ENCODE measurements at regions not wholly inside any gene's neighbourhood (a gene's known extent, or its start where the extent isn't known, plus 50 kb on each side); places are given as distances from the start of the nearest gene placed in this dataset.
"Not testable (repeated sequence)": the region's sequence is repeated elsewhere in the genome, so short reads cannot be mapped to it uniquely, and the experiment has no call there.

- H3K27ac ChIP-seq: no peak overlapping the region
- no peaks in the 10 kb centered on the region for H3K4me1 ChIP-seq
- TF ChIP-seq CTCF (IDR thresholded peaks at IDR 0.05): no peak
- H3K9ac ChIP-seq: no peak overlapping the region
- no peaks in the 10 kb centered on the region for H3K36me3 ChIP-seq (ENCODE audit: control insufficient read depth, insufficient read depth, low read length)
- H3K79me2 ChIP-seq: no peaks in the 10 kb centered on the region
- no peak overlapping the region for H2AFZ ChIP-seq
- no peaks in the 10 kb centered on the region for H3K27me3 ChIP-seq (ENCODE audit: control insufficient read depth, insufficient read depth, low read length)
- H3K4me3 ChIP-seq (ENCODE audit: low read depth, low read length): no peak overlapping the region
- no peak overlapping the region for H3K4me2 ChIP-seq (ENCODE audit: low read length)
- H3K9me3 ChIP-seq (ENCODE audit: control insufficient read depth, low read length): no peaks in the 10 kb centered on the region
Observed at GRCh38 chr10:30728127-30728526, 98.6 kb upstream of the LYZL2 start.

GRCh38 chr10:30727524-30727923 lies 98.0 kb upstream of the LYZL2 start:
- Histone ChIP-seq H3K27ac (no peak overlapping the region), H3K36me3 (ENCODE audit: control insufficient read depth, insufficient read depth, low read length) (no peaks in the 10 kb centered on the region), H3K9me3 (ENCODE audit: control insufficient read depth, low read length) (no peaks in the 10 kb centered on the region), H3K4me1 (no peaks in the 10 kb centered on the region), H3K27me3 (ENCODE audit: control insufficient read depth, insufficient read depth, low read length) (no peaks in the 10 kb centered on the region), H3K4me3 (ENCODE audit: low read depth, low read length) (no peak overlapping the region), H3K9ac (no peak overlapping the region), H3K79me2 (no peaks in the 10 kb centered on the region), H2AFZ (peak overlapping the region; percentile 33), H3K4me2 (ENCODE audit: low read length) (no peak overlapping the region)
- TF ChIP-seq CTCF (IDR thresholded peaks at IDR 0.05): no peak

- peak; percentile 79 for TF ChIP-seq CTCF (IDR thresholded peaks at IDR 0.05)
- H3K4me2 ChIP-seq (ENCODE audit: low read length); H3K27me3 ChIP-seq (ENCODE audit: control insufficient read depth, insufficient read depth, low read length); H3K9me3 ChIP-seq (ENCODE audit: control insufficient read depth, low read length); H3K4me1 ChIP-seq; H3K36me3 ChIP-seq (ENCODE audit: control insufficient read depth, insufficient read depth, low read length); H3K9ac ChIP-seq; H3K27ac ChIP-seq; H3K79me2 ChIP-seq; H3K4me3 ChIP-seq (ENCODE audit: low read depth, low read length): not testable (repeated sequence)
- peak overlapping the region; percentile 50 for H2AFZ ChIP-seq
Observed at GRCh38 chr10:30726783-30727414, 97.3 kb upstream of the LYZL2 start.

- Histone ChIP-seq H3K9me3 (ENCODE audit: control insufficient read depth, low read length) (no peaks in the 10 kb centered on the region), H3K4me3 (ENCODE audit: low read depth, low read length) (no peak overlapping the region), H3K9ac (no peak overlapping the region), H3K4me2 (ENCODE audit: low read length) (no peak overlapping the region), H3K4me1 (no peaks in the 10 kb centered on the region), H2AFZ (no peak overlapping the region), H3K27me3 (ENCODE audit: control insufficient read depth, insufficient read depth, low read length) (no peaks in the 10 kb centered on the region), H3K36me3 (ENCODE audit: control insufficient read depth, insufficient read depth, low read length) (no peaks in the 10 kb centered on the region), H3K27ac (no peak overlapping the region), H3K79me2 (no peaks in the 10 kb centered on the region)
- TF ChIP-seq CTCF (IDR thresholded peaks at IDR 0.05): no peak
Observed at GRCh38 chr10:30725661-30726060, 96.1 kb upstream of the LYZL2 start.

- Histone ChIP-seq H3K36me3 (ENCODE audit: control insufficient read depth, insufficient read depth, low read length) (no peaks in the 10 kb centered on the region), H3K9me3 (ENCODE audit: control insufficient read depth, low read length) (no peaks in the 10 kb centered on the region), H3K4me1 (no peaks in the 10 kb centered on the region), H3K4me3 (ENCODE audit: low read depth, low read length) (no peak overlapping the region), H3K4me2 (ENCODE audit: low read length) (no peak overlapping the region), H3K79me2 (no peaks in the 10 kb centered on the region), H3K27me3 (ENCODE audit: control insufficient read depth, insufficient read depth, low read length) (no peaks in the 10 kb centered on the region), H3K9ac (no peak overlapping the region), H2AFZ (no peak overlapping the region), H3K27ac (no peak overlapping the region)
- no peak for TF ChIP-seq CTCF (IDR thresholded peaks at IDR 0.05)
Observed at GRCh38 chr10:30724296-30724695, 94.7 kb upstream of the LYZL2 start.

Measured in parathyroid adenoma (tissue), 2 donors.